HG03354 (cell line): ENCODE measurements at regions not wholly inside any gene's neighbourhood (a gene's known extent, or its start where the extent isn't known, plus 50 kb on each side); places are given as distances from the start of the nearest gene placed in this dataset.

ENCODE experiments used
- ATAC-seq: cut with Tn5 transposase; IDR thresholded peaks from one replicate; pipeline ENCODE4 v1.9.1; 2021; ENCODE audit warnings: mild to moderate bottlenecking; ENCODE audit not compliant: unreplicated experiment, poor library complexity, severe bottlenecking

- ATAC-seq = no peak
These were observed 885.3 kb downstream of the TBC1D22A start for GRCh38 chr22:47647720-47648119.

- no peak for ATAC-seq
These were observed 884.7 kb downstream of the TBC1D22A start for GRCh38 chr22:47647181-47647580.

- no peak for ATAC-seq
These were observed 883.5 kb downstream of the TBC1D22A start for GRCh38 chr22:47645923-47646322.

GRCh38 chr22:47645450-47645914, 883.0 kb downstream of the TBC1D22A start:
- no peak for ATAC-seq

GRCh38 chr22:47634347-47634746, 871.9 kb downstream of the TBC1D22A start:
- ATAC-seq = no peak

- no peak for ATAC-seq
These were observed 870.7 kb downstream of the TBC1D22A start for GRCh38 chr22:47633111-47633510.

- ATAC-seq = no peak
These were observed 870.3 kb downstream of the TBC1D22A start for GRCh38 chr22:47632701-47633100.

GRCh38 chr22:47631571-47632102, 869.2 kb downstream of the TBC1D22A start:
- no peak for ATAC-seq

- no peak for ATAC-seq
These were observed 868.5 kb downstream of the TBC1D22A start for GRCh38 chr22:47630741-47631534.

GRCh38 chr22:47629791-47630655, 867.6 kb downstream of the TBC1D22A start:
- no peak for ATAC-seq

- no peak for ATAC-seq
These were observed 866.8 kb downstream of the TBC1D22A start for GRCh38 chr22:47629273-47629711.

- ATAC-seq = no peak
These were observed 866.2 kb downstream of the TBC1D22A start for GRCh38 chr22:47628477-47629272.

GRCh38 chr22:47627556-47628253, 865.3 kb downstream of the TBC1D22A start:
- ATAC-seq = no peak

- no peak for ATAC-seq
These were observed 864.3 kb downstream of the TBC1D22A start for GRCh38 chr22:47626428-47627390.

GRCh38 chr22:47625531-47626427, 863.3 kb downstream of the TBC1D22A start:
- no peak for ATAC-seq

GRCh38 chr22:47625013-47625385, 862.5 kb downstream of the TBC1D22A start:
- ATAC-seq = no peak
